ENCODE measurements at regions not wholly inside any gene's neighbourhood (a gene's known extent, or its start where the extent isn't known, plus 50 kb on each side); places are given as distances from the start of the nearest gene placed in this dataset.
A peak's percentile ranks its signal among the peaks of the same experiment; 100 is the strongest.

GRCh38 chr12:72082986-72083820 lies 144.6 kb downstream of the TPH2 start:
- DNase-seq = no peak

- DNase-seq = no peak
Measured at GRCh38 chr12:72084061-72084460, 145.4 kb downstream of the TPH2 start.

GRCh38 chr12:72084880-72085279 lies 146.2 kb downstream of the TPH2 start:
- DNase-seq = no peak

GRCh38 chr12:72089678-72090077 lies 151.0 kb downstream of the TPH2 start:
- no peak for DNase-seq

- no peak for DNase-seq
Measured at GRCh38 chr12:72093424-72093823, 154.8 kb downstream of the TPH2 start.

- DNase-seq = no peak
Measured at GRCh38 chr12:72093930-72094329, 155.3 kb downstream of the TPH2 start.

- DNase-seq = no peak
Measured at GRCh38 chr12:72094490-72094889, 155.8 kb downstream of the TPH2 start.

GRCh38 chr12:72095025-72095424 lies 156.4 kb downstream of the TPH2 start:
- no peak for DNase-seq

GRCh38 chr12:72098622-72099021 lies 160.0 kb downstream of the TPH2 start:
- DNase-seq = no peak

GRCh38 chr12:72100854-72101253 lies 162.2 kb downstream of the TPH2 start:
- no peak for DNase-seq

- no peak for DNase-seq
Measured at GRCh38 chr12:72102150-72102549, 163.5 kb downstream of the TPH2 start.

GRCh38 chr12:72105849-72106248 lies 166.3 kb upstream of the TRHDE start:
- DNase-seq = no peak

- DNase-seq = no peak
Measured at GRCh38 chr12:72110937-72111650, 161.1 kb upstream of the TRHDE start.

GRCh38 chr12:72111706-72112105 lies 160.5 kb upstream of the TRHDE start:
- DNase-seq = no peak

- peak; percentile 3 for DNase-seq
Measured at GRCh38 chr12:72133497-72134055, 138.6 kb upstream of the TRHDE start.

- no peak for DNase-seq
Measured at GRCh38 chr12:72134246-72135020, 137.7 kb upstream of the TRHDE start.

- peak; percentile 3 for DNase-seq
Measured at GRCh38 chr12:72135021-72135301, 137.2 kb upstream of the TRHDE start.

GRCh38 chr12:72136792-72137191 lies 135.4 kb upstream of the TRHDE start:
- no peak for DNase-seq

- no peak for DNase-seq
Measured at GRCh38 chr12:72139411-72139810, 132.8 kb upstream of the TRHDE start.

- peak; percentile 22 for DNase-seq
Measured at GRCh38 chr12:72141381-72141780, 130.8 kb upstream of the TRHDE start.

GRCh38 chr12:72144553-72144952 lies 127.6 kb upstream of the TRHDE start:
- DNase-seq = no peak

GRCh38 chr12:72146495-72146894 lies 125.7 kb upstream of the TRHDE start:
- DNase-seq = no peak

GRCh38 chr12:72148709-72149108 lies 123.5 kb upstream of the TRHDE start:
- DNase-seq = no peak

- DNase-seq = no peak
Measured at GRCh38 chr12:72162875-72163274, 109.3 kb upstream of the TRHDE start.

All from fibroblast of upper back skin (primary cell).